GM18873 (cell line): ENCODE measurements at regions not wholly inside any gene's neighbourhood (a gene's known extent, or its start where the extent isn't known, plus 50 kb on each side); places are given as distances from the start of the nearest gene placed in this dataset.
"Not testable (repeated sequence)": the region's sequence is repeated elsewhere in the genome, so short reads cannot be mapped to it uniquely, and the experiment has no call there.

Experiments
- ATAC-seq: cut with Tn5 transposase; IDR thresholded peaks from one replicate; pipeline ENCODE4 v1.9.1; 2021; ENCODE audit warnings: mild to moderate bottlenecking, moderate library complexity, moderate number of reproducible peaks; ENCODE audit not compliant: unreplicated experiment, low FRiP score

GRCh38 chr7:136138991-136139390 lies 161.8 kb upstream of the MTPN start:
- ATAC-seq: no peak

- ATAC-seq: no peak
These were observed 159.8 kb upstream of the MTPN start for GRCh38 chr7:136136906-136137454.

GRCh38 chr7:136134503-136134902 lies 157.3 kb upstream of the MTPN start:
- ATAC-seq: no peak

GRCh38 chr7:136133551-136133950 lies 156.4 kb upstream of the MTPN start:
- no peak for ATAC-seq

GRCh38 chr7:136131304-136131630 lies 154.1 kb upstream of the MTPN start:
- ATAC-seq: no peak

- no peak for ATAC-seq
These were observed 153.5 kb upstream of the MTPN start for GRCh38 chr7:136130511-136131303.

GRCh38 chr7:136128050-136128449 lies 150.9 kb upstream of the MTPN start:
- ATAC-seq: no peak

GRCh38 chr7:136123352-136123751 lies 146.2 kb upstream of the MTPN start:
- no peak for ATAC-seq

GRCh38 chr7:136122026-136122425 lies 144.9 kb upstream of the MTPN start:
- ATAC-seq: no peak

GRCh38 chr7:136117539-136117938 lies 140.4 kb upstream of the MTPN start:
- no peak for ATAC-seq

- ATAC-seq: no peak
These were observed 139.0 kb upstream of the MTPN start for GRCh38 chr7:136116186-136116585.

- ATAC-seq: no peak
These were observed 138.0 kb upstream of the MTPN start for GRCh38 chr7:136114966-136115762.

- ATAC-seq: not testable (repeated sequence)
These were observed 137.3 kb upstream of the MTPN start for GRCh38 chr7:136114467-136114866.

- ATAC-seq: not testable (repeated sequence)
These were observed 131.9 kb upstream of the MTPN start for GRCh38 chr7:136109037-136109436.

GRCh38 chr7:136105191-136105590 lies 128.0 kb upstream of the MTPN start:
- ATAC-seq: no peak

GRCh38 chr7:136104269-136104603 lies 127.1 kb upstream of the MTPN start:
- no peak for ATAC-seq

- no peak for ATAC-seq
These were observed 126.5 kb upstream of the MTPN start for GRCh38 chr7:136103545-136104268.

GRCh38 chr7:136102881-136103280 lies 125.7 kb upstream of the MTPN start:
- ATAC-seq: no peak

GRCh38 chr7:136092714-136093113 lies 115.6 kb upstream of the MTPN start:
- not testable (repeated sequence) for ATAC-seq

GRCh38 chr7:136087881-136088280 lies 110.7 kb upstream of the MTPN start:
- no peak for ATAC-seq

GRCh38 chr7:136086712-136087111 lies 109.6 kb upstream of the MTPN start:
- peak; percentile 92 for ATAC-seq
